HG03060 (cell line): ENCODE measurements at regions not wholly inside any gene's neighbourhood (a gene's known extent, or its start where the extent isn't known, plus 50 kb on each side); places are given as distances from the start of the nearest gene placed in this dataset.

Source experiments
- ATAC-seq: cut with Tn5 transposase; IDR thresholded peaks from one replicate; pipeline ENCODE4 v1.9.1; 2021; ENCODE audit warnings: low read depth, moderate number of reproducible peaks; ENCODE audit not compliant: unreplicated experiment

DNA sequence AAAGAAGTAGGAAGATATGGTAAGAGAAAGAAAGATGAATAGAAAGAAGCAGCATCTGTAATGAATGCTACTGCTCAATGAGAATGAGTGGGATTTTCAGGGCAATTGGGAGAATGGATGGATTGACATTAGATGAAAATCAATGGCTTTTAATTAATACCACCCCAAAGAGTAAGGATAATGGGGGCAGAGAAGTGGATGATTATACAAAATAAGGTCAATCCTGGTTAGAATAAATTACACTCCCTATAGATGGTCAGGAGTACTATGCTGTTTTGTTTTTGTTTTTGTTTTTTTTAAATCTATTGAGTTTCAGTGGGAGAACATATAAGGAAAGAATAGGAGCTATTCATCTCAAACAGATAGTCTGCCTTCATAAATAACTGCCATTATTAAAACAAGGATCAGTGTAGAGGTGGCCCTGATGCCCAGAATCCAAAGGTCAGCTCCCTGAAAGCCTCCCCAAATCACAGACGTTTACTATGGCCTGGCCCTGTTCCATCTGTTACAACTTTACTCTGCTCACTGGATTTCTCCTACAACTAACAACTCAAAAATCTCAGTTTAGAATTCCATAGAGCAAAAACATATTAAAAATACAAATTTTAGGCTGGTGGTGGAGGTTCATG is 535.4 kb upstream of the NRSN1 start:
- no peak for ATAC-seq

DNA sequence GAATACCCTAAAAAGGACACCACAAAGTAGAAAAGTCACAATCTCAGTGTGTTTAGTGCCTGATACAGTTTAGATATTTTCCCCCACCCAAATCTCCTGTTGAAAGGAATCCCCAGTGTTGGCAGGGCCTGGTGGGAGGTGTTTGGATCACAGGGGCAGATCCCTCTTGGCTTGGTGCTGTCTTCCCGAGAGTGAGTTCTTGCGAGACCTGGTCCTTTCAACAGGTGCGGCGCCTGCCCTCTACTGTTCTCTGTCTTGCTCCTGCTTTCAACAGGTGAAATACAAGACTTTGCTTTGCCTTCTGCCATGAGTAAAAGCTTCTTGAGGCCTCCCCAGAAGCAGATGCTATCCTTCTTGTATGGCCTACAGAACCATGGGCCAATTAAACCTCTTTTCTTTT is 534.3 kb upstream of the NRSN1 start:
- no peak for ATAC-seq

DNA sequence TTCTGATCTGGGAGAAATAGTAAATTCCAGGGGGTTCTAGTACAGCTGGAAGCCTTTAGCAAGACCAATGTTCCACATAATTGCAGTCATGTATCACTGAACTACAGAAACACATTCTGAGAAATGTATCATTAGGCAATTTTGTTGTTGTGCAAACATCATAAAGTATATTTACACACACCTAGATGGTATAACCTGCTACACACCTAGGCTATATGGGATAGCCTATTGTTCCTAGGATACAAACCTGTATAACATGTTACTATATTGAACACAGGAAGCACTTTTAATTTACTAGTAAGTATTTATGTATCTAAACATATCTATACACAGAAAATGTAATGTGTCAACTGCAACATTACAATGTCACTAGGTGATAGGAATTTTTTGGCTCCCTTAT is 525.9 kb upstream of the NRSN1 start:
- no peak for ATAC-seq

DNA sequence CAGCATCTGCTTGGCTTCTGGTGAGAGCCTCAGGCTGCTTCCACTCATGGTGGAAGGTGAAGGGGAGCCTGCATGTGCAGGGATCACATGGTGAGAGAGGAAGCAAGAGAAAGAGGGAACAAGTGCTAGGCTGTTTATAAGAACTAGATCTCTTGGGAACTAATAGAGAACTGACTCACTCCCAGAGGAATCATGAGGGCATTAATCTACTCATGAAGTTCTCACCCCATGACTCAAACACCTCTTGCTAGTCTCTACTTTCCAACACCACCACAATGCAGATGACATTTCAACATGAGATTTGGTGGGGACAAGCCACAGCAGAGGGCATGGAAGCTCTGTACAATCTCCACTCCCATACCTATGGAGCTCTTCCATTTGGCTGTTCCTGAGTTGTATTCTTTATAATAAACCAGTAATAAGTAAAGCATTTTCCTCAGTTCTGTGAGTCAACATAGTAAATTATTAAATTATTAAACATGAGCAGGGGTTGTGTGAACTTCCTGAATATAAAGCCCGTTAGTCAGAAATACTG is 524.1 kb upstream of the NRSN1 start:
- ATAC-seq, result no peak

- no peak for ATAC-seq
Observed at GRCh38 chr6:23608931-23609435, 517.0 kb upstream of the NRSN1 start.

- ATAC-seq, result no peak
Observed at GRCh38 chr6:23611776-23612381, 514.1 kb upstream of the NRSN1 start.

- ATAC-seq, result no peak
Observed at GRCh38 chr6:23618366-23618765, 507.6 kb upstream of the NRSN1 start.

- no peak for ATAC-seq
Observed at GRCh38 chr6:23620911-23621401, 505.1 kb upstream of the NRSN1 start.

DNA sequence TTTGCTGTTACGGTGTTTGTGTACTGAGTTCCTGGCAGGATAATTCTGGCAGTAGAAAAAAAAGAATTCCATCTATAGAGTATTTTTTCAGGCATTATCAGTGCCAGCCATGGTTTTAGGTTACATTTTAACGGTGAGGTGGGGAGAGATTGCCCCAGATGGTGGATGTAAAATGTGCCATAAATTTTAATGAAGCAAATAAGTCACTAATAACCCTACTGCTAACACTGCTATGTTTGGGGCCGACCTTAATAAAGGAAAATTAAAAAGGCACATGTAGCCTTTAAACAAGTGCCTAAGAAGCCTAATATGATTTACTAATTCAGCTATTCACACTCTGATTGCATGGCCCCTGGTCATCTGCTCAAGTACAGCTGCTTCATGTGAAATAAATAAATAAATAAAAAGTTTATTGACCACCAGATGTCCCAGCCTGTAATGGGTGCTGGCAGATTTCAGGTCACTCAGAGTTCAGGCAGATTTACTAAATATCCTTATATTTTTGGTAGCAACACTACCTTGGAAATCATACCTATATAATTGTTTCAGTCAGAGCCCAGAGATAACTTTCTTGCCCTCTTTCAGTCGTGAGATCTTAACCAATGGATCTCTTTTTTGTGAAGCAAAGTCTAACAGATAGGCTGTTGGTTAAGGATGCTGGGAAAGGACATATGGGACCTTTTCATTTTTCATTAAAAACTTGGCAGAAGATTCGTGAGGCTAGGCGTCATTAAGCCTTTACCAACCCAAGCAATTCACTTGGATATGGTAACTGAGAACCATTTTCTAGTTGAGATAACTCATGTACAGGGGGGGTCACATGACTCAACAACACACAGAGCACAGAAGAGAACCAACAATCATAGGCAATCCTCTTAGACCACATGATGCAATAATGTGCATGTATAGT is 495.0 kb upstream of the NRSN1 start:
- ATAC-seq, result no peak

- no peak for ATAC-seq
Observed at GRCh38 chr6:23633996-23634395, 492.0 kb upstream of the NRSN1 start.

- no peak for ATAC-seq
Observed at GRCh38 chr6:23635150-23635549, 490.9 kb upstream of the NRSN1 start.

GRCh38 chr6:23637296-23637695 is 488.7 kb upstream of the NRSN1 start:
- no peak for ATAC-seq

- ATAC-seq, result no peak
Observed at GRCh38 chr6:23642849-23643248, 483.2 kb upstream of the NRSN1 start.

GRCh38 chr6:23647045-23647444 is 479.0 kb upstream of the NRSN1 start:
- no peak for ATAC-seq

GRCh38 chr6:23650676-23651075 is 475.3 kb upstream of the NRSN1 start:
- ATAC-seq, result no peak

DNA sequence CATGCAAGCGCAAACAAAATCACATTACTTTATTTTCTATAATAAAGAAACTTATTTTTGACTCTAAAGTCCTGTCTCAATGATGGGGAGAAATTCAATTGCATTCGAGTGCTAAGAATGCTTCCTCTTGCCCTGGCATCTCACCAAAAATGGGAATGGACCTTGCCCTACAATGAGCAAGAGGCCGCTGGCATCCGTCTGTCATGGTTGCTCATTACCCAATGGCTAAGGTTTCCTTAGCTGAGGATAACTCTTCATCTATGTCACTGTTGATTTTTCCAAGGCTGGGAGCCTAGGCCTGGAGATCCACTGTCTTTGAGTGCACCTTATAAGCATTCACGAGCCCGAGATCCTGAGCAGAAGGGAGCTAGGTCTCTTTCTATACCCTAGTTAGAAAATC is 471.3 kb upstream of the NRSN1 start:
- ATAC-seq, result no peak

- ATAC-seq, result no peak
Observed at GRCh38 chr6:23655525-23655924, 470.5 kb upstream of the NRSN1 start.

DNA sequence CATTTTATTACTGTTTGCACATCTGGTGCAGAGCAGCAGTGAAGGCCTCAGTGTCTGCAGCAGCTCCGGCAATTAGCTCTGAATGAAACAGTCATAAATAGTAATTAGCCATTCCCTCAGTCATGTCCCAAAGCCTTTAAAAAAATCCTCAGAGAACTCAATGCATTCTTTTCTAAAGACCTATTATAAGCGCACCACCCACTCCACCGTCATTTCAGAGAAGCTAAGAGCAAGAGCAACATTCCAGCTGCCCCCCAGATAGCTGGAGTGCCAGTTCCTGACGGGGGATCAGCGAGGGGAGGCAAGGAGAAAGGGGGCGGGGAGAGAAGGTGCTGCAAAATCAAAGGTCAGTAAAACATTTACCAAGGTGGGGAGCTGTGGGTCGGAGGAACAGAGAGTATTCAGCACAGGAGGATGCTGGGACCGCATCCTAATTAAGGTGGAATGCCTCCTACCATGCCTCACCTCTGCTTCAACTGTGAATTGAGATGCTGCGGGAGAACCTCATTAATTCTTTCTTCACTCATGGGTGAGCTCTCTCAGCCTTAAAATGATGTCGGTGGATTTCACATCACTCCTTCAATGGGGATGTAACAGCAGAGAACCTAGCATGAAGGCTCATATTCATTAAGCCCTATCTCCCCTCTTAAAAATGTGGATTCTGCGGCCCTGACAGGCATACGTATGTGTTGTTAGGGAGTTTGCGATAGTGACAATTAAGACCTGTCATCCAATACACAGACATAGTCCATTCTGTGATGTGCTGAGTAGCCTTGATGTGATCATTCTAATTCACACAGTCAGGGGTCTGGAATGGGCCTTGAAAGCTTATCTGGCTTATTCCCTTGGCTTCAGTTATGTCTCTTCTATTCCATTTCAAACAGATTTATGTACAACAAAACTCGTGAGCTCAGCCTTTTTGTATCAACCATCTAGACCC is 469.5 kb upstream of the NRSN1 start:
- ATAC-seq, result no peak

DNA sequence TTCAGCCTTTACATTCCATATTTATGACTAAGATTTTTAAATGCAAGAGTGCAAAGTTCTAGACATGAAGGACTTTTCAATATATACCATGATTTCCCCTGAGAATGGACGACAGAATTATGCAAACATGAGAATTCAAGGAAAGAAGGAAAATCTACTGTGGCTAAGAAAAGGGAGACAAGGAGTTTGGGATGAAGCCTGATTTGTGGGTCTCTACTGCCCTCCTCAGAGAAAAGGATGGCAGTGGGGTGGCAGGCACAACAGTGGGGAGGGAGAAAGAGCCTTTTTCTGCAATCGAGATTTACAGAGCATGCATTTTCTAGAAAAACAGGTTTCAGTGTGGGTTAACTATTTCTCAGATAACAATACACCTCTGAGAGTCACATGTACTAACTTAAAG is 466.9 kb upstream of the NRSN1 start:
- ATAC-seq, result no peak

GRCh38 chr6:23661549-23661948 is 464.5 kb upstream of the NRSN1 start:
- ATAC-seq, result no peak
